Spleen (tissue), 7 donors: ENCODE measurements at regions not wholly inside any gene's neighbourhood (a gene's known extent, or its start where the extent isn't known, plus 50 kb on each side); places are given as distances from the start of the nearest gene placed in this dataset.

Experiments
- CTCF ChIP-seq, 11 experiments: fragments of 200-600 bp in 7 of 11; fragments of 450-650 bp in 4 of 11; sonication (generic) in 4 of 11; IDR thresholded peaks in 8 of 11; conservative IDR thresholded peaks in 3 of 11; 1 replicate in 7 of 11; 2 replicates in 4 of 11; pipeline versions ENCODE4 v1.4.0 to v1.8.0; 2016 to 2021; ENCODE audit warnings: antibody characterized with exemption in 11 of 11, inconsistent platforms in 4 of 11, mild to moderate bottlenecking in 1 of 11
- POLR2A ChIP-seq, 3 donors: fragments of 450-650 bp; IDR thresholded peaks; one replicate each; pipeline ENCODE4 v1.5.1; 2017; ENCODE audit warnings: antibody characterized with exemption in 3 of 3, mild to moderate bottlenecking in 1 of 3
- POLR2AphosphoS5 ChIP-seq, 3 donors: sonication (generic); formaldehyde crosslinking; IDR thresholded peaks; one replicate each; pipeline ENCODE4 v1.5.1; 2017; ENCODE audit warnings: antibody characterized with exemption in 3 of 3
- donor health status: DM: no; HTN: no; CAD: no; lungs with moderate emphysema.
- donor health status: DM: no; HTN: no; CAD: no.
- donor health status: DM: no; HTN: no; CAD: no.

DNA sequence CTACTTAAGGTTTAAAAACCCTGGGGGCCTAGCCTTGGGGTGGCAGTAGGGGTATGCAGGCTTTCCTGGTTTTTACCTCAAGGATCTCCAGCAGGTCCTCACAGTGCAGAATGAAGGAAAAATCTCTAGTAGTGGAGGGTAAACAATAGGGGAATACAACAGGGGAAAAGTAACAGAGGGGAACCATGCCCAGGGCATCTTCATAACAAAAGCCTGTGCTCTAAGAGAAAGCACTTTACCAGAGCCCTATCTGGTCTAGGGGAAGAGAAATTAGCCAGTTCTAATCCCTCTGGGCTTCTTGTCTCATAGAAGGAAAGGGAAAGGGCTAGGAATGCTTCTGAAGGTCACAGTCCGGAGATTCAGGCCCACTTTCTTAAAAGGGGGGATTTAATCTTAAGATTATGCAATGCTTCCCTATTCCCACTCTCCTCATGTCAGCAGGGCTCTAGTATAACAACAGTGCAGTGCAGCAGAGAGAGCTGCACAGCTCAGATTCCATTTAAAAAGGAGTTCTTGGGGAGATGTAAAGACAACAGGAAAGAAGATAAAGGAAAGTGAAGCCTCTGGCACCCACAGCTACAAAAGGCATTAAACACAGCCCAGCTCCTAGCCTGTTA is 149.0 kb upstream of the CYP1B1 start:
- TF ChIP-seq POLR2A (IDR thresholded peaks at IDR 0.05) (no peak), CTCF (IDR thresholded peaks at IDR 0.05 in 8 of 11, conservative IDR thresholded peaks at IDR 0.05 in 3 of 11) (no peak), POLR2AphosphoS5 (IDR thresholded peaks at IDR 0.05) (no peak)
